HepG2 (cell line): ENCODE measurements at regions not wholly inside any gene's neighbourhood (a gene's known extent, or its start where the extent isn't known, plus 50 kb on each side); places are given as distances from the start of the nearest gene placed in this dataset.

ENCODE experiments used
- ATAC-seq: fragments of 200-7000 bp; cut with Tn5 transposase; 3 replicates; pipeline ENCODE4 v1.9.1; 2020; ENCODE audit warnings: mild to moderate bottlenecking, moderate library complexity
- BruUV-seq: library from RNA; stranded (reverse); fragments of 400-500 nt; replicated peaks from 2 replicates; lab custom pipeline; 2021; lab: Mats Ljungman, UMichigan
- CTCF ChIA-PET: fragments of 300-600 bp; formaldehyde crosslinking; extraction: SDS; loops from one replicate; lab custom pipeline; 2021; ENCODE audit warnings: low total read pairs, inconsistent platforms, low intra/inter-chr PET ratio; lab: Yijun Ruan, JAX
- POLR2A ChIA-PET: fragments of 350-600 bp; sonication (Branson Sonifier 250); formaldehyde crosslinking; loops from one replicate; lab custom pipeline; 2020; ENCODE audit warnings: antibody characterized with exemption, inconsistent platforms; lab: Yijun Ruan, JAX
- DNase-seq: peaks from one replicate; pipeline ENCODE4 v3.0.0-alpha.2; 2015; ENCODE audit warnings: low spot score
- FAIRE-seq: peaks from 3 replicates; lab custom pipeline; 2011; peaks lifted over from hg19 to GRCh38; lab: Jason Lieb, UNC
- H2AFZ ChIP-seq: one replicate; pipeline ENCODE4 v1.6.1; 2011; ENCODE audit warnings: low read length, inconsistent platforms
- H3K27ac ChIP-seq: fragments of 300-600 bp; 3 replicates; pipeline ENCODE4 v1.8.0; 2011; ENCODE audit warnings: mixed run types, mild to moderate bottlenecking, mixed read lengths, low read length, inconsistent platforms; ENCODE audit not compliant: insufficient read depth; ENCODE audit errors: extremely low read length
- H3K27me3 ChIP-seq, 2 experiments: fragments of 200-600 bp in 1 of 2; 2 replicates in 1 of 2; 3 replicates in 1 of 2; pipeline versions ENCODE4 v1.6.0 to v1.8.0; 2011; ENCODE audit warnings: low read length in 2 of 2, mild to moderate bottlenecking in 2 of 2, moderate library complexity in 2 of 2, inconsistent platforms in 1 of 2; ENCODE audit not compliant: insufficient read depth in 2 of 2, control insufficient read depth in 1 of 2
- H3K36me3 ChIP-seq, 2 experiments: fragments of 200-600 bp in 1 of 2; replicated peaks in 1 of 2; 2 replicates in 1 of 2; 3 replicates in 1 of 2; pipeline versions ENCODE4 v1.5.1 to v1.8.0; 2011; ENCODE audit warnings: low read length in 2 of 2, inconsistent platforms in 1 of 2; ENCODE audit not compliant: insufficient read depth in 2 of 2, control insufficient read depth in 1 of 2
- H3K4me1 ChIP-seq: 2 replicates; pipeline ENCODE4 v1.5.1; 2012; ENCODE audit warnings: low read length, inconsistent platforms; ENCODE audit not compliant: insufficient read depth
- H3K4me2 ChIP-seq: 2 replicates; pipeline ENCODE4 v1.6.0; 2011; ENCODE audit warnings: low read depth, low read length, inconsistent platforms
- H3K4me3 ChIP-seq, 3 experiments: fragments of 200-600 bp in 1 of 3; sonication (generic), shearing (Covaris generic) in 1 of 3; replicated peaks in 1 of 3; 2 replicates each; pipeline ENCODE4 v1.5.1; 2011 to 2016; ENCODE audit warnings: low read length in 3 of 3, inconsistent platforms in 2 of 3, low read depth in 2 of 3, mild to moderate bottlenecking in 2 of 3, control low read depth in 1 of 3, mixed read lengths in 1 of 3; ENCODE audit not compliant: insufficient read depth in 1 of 3
- H3K79me2 ChIP-seq: one replicate; pipeline ENCODE4 v1.6.1; 2011; ENCODE audit warnings: low read length, inconsistent platforms; ENCODE audit not compliant: insufficient read depth
- H3K9ac ChIP-seq: 2 replicates; pipeline ENCODE4 v1.6.0; 2011; ENCODE audit warnings: mild to moderate bottlenecking, low read depth, low read length, inconsistent platforms; ENCODE audit not compliant: insufficient read depth
- H3K9me3 ChIP-seq: 2 replicates; pipeline ENCODE4 v1.5.1; 2012; ENCODE audit warnings: mild to moderate bottlenecking, low read length
- H4K20me1 ChIP-seq: 2 replicates; pipeline ENCODE4 v1.6.0; 2011; ENCODE audit warnings: inconsistent platforms, mild to moderate bottlenecking, low read length, moderate library complexity; ENCODE audit not compliant: insufficient read depth
- BCL3 ChIP-seq: sonication (generic); formaldehyde crosslinking; IDR thresholded peaks from 2 replicates; pipeline ENCODE4 v1.5.1; 2020; ENCODE audit warnings: mild to moderate bottlenecking, missing genetic modification reagents, moderate library complexity
- CBX2 ChIP-seq, 2 experiments: fragments of 200-600 bp in 1 of 2; sonication (generic); formaldehyde crosslinking in 1 of 2; IDR thresholded peaks; 2 replicates each; pipeline versions ENCODE4 v1.7.0 to v1.8.1; 2018 to 2022; ENCODE audit warnings: low read depth in 2 of 2, low read length in 1 of 2, mild to moderate bottlenecking in 1 of 2, missing genetic modification reagents in 1 of 2
- KLF6 ChIP-seq: IDR thresholded peaks from 2 replicates; pipeline ENCODE4 v1.8.0; 2016; ENCODE audit warnings: missing biosample characterization, missing genetic modification reagents
- PRDM10 ChIP-seq: sonication (generic); formaldehyde crosslinking; IDR thresholded peaks from 2 replicates; pipeline ENCODE4 v1.4.0; 2020; ENCODE audit warnings: low read depth, missing genetic modification reagents
- TAF1 ChIP-seq: sonication (generic); formaldehyde crosslinking; IDR thresholded peaks from 2 replicates; pipeline ENCODE4 v1.4.0; 2020; ENCODE audit warnings: missing genetic modification reagents
- TCF7L2 ChIP-seq: IDR thresholded peaks from 2 replicates; pipeline ENCODE4 v1.6.1; 2011; ENCODE audit warnings: mild to moderate bottlenecking, low read depth, low read length, moderate library complexity
- ZBTB14 ChIP-seq: sonication (generic); formaldehyde crosslinking; IDR thresholded peaks from 2 replicates; pipeline ENCODE4 v1.4.0; 2020; ENCODE audit warnings: missing genetic modification reagents
- ZNF138 ChIP-seq: sonication (generic); formaldehyde crosslinking; IDR thresholded peaks from 2 replicates; pipeline ENCODE4 v1.5.0; 2020; ENCODE audit warnings: mild to moderate bottlenecking, low read depth, missing genetic modification reagents
- ZNF224 ChIP-seq: sonication (generic); formaldehyde crosslinking; IDR thresholded peaks from 2 replicates; pipeline ENCODE4 v1.5.0; 2020; ENCODE audit warnings: mild to moderate bottlenecking, missing genetic modification reagents
- ZNF34 ChIP-seq: sonication (generic); formaldehyde crosslinking; IDR thresholded peaks from 2 replicates; pipeline ENCODE4 v1.4.0; 2020; ENCODE audit warnings: mild to moderate bottlenecking, missing genetic modification reagents, borderline replicate concordance
- ZNF362 ChIP-seq: sonication (generic); formaldehyde crosslinking; IDR thresholded peaks from 2 replicates; pipeline ENCODE4 v1.4.0; 2020; ENCODE audit warnings: missing genetic modification reagents, mild to moderate bottlenecking, borderline replicate concordance
- ZNF878 ChIP-seq: sonication (generic); formaldehyde crosslinking; IDR thresholded peaks from 2 replicates; pipeline ENCODE4 v1.8.1; 2023; ENCODE audit warnings: mild to moderate bottlenecking, missing genetic modification reagents, moderate library complexity
- ZSCAN25 ChIP-seq: sonication (generic); formaldehyde crosslinking; IDR thresholded peaks from 2 replicates; pipeline ENCODE4 v1.8.0; 2022; ENCODE audit warnings: mild to moderate bottlenecking, missing genetic modification reagents
- WGBS: methylation state at CpG from one replicate; pipeline ENCODE4 v1.1.6; 2017; ENCODE audit warnings: low lambda C conversion rate; 5-methylcytosine and 5-hydroxymethylcytosine counted together
- in situ Hi-C: cut with HindIII; loops from 2 replicates; pipeline ENCODE4 v1.10.0; 2017; ENCODE audit warnings: low pct_unique_long_range_greater_than_20kb; ENCODE audit not compliant: extremely low pct_ligation_motif_present
- intact Hi-C: fragments of 100-400 bp; cut with micrococcal nuclease; formaldehyde crosslinking; loops from one replicate; pipeline ENCODE4 v1.10.0; 2022; ENCODE audit not compliant: unreplicated experiment

GRCh38 chr3:127483005-127483641, 107.4 kb downstream of the TPRA1 start (continued):
- TF ChIP-seq ZNF224 (CRISPR knock-in tag) (no peak), TCF7L2 (no peak), ZNF138 (CRISPR knock-in tag) (no peak), ZSCAN25 (CRISPR knock-in tag) (no peak), ZNF362 (no peak), BCL3 (CRISPR knock-in tag) (no peak), ZNF34 (no peak)

GRCh38 chr3:127482216-127483004, 108.1 kb downstream of the TPRA1 start:
- H4K20me1 ChIP-seq, result no peaks in the 10 kb centered on the region
- no peak overlapping the region for H3K9ac ChIP-seq
- H3K27ac ChIP-seq, result no peak overlapping the region
- intact Hi-C loops, result no loop called here
- peaks cover 2 to 25% of the 10 kb centered on the region in 2 experiments; a peak in 3 of 5 replicates for H3K27me3 ChIP-seq
- no TSS peak for BruUV-seq
- no peak overlapping the region for H2AFZ ChIP-seq
- POLR2A ChIA-PET, result no interaction called here
- no peaks in the 10 kb centered on the region for H3K36me3 ChIP-seq
- in situ Hi-C loops, result no loop called here
- ATAC-seq, result no peak
- no peak overlapping the region for H3K4me2 ChIP-seq
- no peak overlapping the region for H3K4me3 ChIP-seq
- no peak for FAIRE-seq
- WGBS, result 27% methylated on average over 13 of the region's 14 CpGs
- no peaks in the 10 kb centered on the region for H3K79me2 ChIP-seq
- no peaks in the 10 kb centered on the region for H3K9me3 ChIP-seq
- H3K4me1 ChIP-seq, result no peaks in the 10 kb centered on the region
- CTCF ChIA-PET, result no interaction called here
- DNase-seq, result no peak
- TF ChIP-seq ZNF878 (CRISPR knock-in tag) (no peak), ZBTB14 (no peak), CBX2 (IDR thresholded peaks at IDR 0.05; ENCODE audit: low read depth, low read length) (no peak), CBX2 (CRISPR knock-in tag; IDR thresholded peaks at IDR 0.05; ENCODE audit: low read depth) (no peak), TAF1 (CRISPR knock-in tag) (no peak), KLF6 (CRISPR knock-in tag) (no peak), PRDM10 (CRISPR knock-in tag) (no peak)
